HEK293T (cell line): ENCODE measurements at regions not wholly inside any gene's neighbourhood (a gene's known extent, or its start where the extent isn't known, plus 50 kb on each side); places are given as distances from the start of the nearest gene placed in this dataset.

Experiments used
- CTCF ChIA-PET: fragments of 350-600 bp; formaldehyde crosslinking; extraction: SDS; loops from one replicate; lab custom pipeline; 2021; ENCODE audit warnings: antibody characterized with exemption, inconsistent platforms; lab: Yijun Ruan, JAX
- POLR2A ChIA-PET: fragments of 350-600 bp; formaldehyde crosslinking; extraction: SDS; loops from one replicate; lab custom pipeline; 2020; ENCODE audit warnings: antibody characterized with exemption, inconsistent platforms; lab: Yijun Ruan, JAX
- DNase-seq: peaks from one replicate; pipeline ENCODE4 v3.0.0; 2012; ENCODE audit warnings: mixed read lengths; ENCODE audit errors: extremely low spot score
- ARNT ChIP-seq: fragments of 450-650 bp; IDR thresholded peaks from 2 replicates; pipeline ENCODE4 v1.6.1; 2017; ENCODE audit warnings: mild to moderate bottlenecking
- BHLHE40 ChIP-seq: fragments of 450-650 bp; IDR thresholded peaks from 2 replicates; pipeline ENCODE4 v1.6.1; 2016; ENCODE audit warnings: mild to moderate bottlenecking, moderate library complexity, borderline replicate concordance
- CTBP1 ChIP-seq: fragments of 450-650 bp; IDR thresholded peaks from 2 replicates; pipeline ENCODE4 v1.6.1; 2016; ENCODE audit warnings: borderline replicate concordance
- ELF4 ChIP-seq: fragments of 450-650 bp; IDR thresholded peaks from 2 replicates; pipeline ENCODE4 v1.6.1; 2017; ENCODE audit warnings: antibody characterized with exemption
- FOXA1 ChIP-seq: fragments of 450-650 bp; IDR thresholded peaks from 2 replicates; pipeline ENCODE4 v1.6.1; 2016; ENCODE audit warnings: mild to moderate bottlenecking
- FOXK2 ChIP-seq: fragments of 450-650 bp; IDR thresholded peaks from 2 replicates; pipeline ENCODE4 v1.6.1; 2016; ENCODE audit warnings: mild to moderate bottlenecking
- FOXM1 ChIP-seq: fragments of 450-650 bp; IDR thresholded peaks from 2 replicates; pipeline ENCODE4 v1.6.1; 2017; ENCODE audit warnings: mild to moderate bottlenecking, borderline replicate concordance
- HDGF ChIP-seq: fragments of 450-650 bp; IDR thresholded peaks from 2 replicates; pipeline ENCODE4 v1.6.1; 2017; ENCODE audit warnings: antibody characterized with exemption, borderline replicate concordance
- L3MBTL2 ChIP-seq: fragments of 450-650 bp; conservative IDR thresholded peaks from 2 replicates; pipeline ENCODE4 v1.6.1; 2016; ENCODE audit warnings: mild to moderate bottlenecking
- LEF1 ChIP-seq: fragments of 450-650 bp; IDR thresholded peaks from 2 replicates; pipeline ENCODE4 v1.6.1; 2017; ENCODE audit warnings: mild to moderate bottlenecking, borderline replicate concordance
- NFRKB ChIP-seq: fragments of 450-650 bp; IDR thresholded peaks from 2 replicates; pipeline ENCODE4 v1.6.1; 2016; ENCODE audit warnings: mild to moderate bottlenecking, moderate library complexity
- SP1 ChIP-seq: fragments of 450-650 bp; IDR thresholded peaks from 2 replicates; pipeline ENCODE4 v1.6.1; 2017
- SUZ12 ChIP-seq: fragments of 450-650 bp; IDR thresholded peaks from 2 replicates; pipeline ENCODE4 v1.6.1; 2016; ENCODE audit warnings: mild to moderate bottlenecking
- TARDBP ChIP-seq: fragments of 450-650 bp; IDR thresholded peaks from 2 replicates; pipeline ENCODE4 v1.6.1; 2016
- ZNF384 ChIP-seq: fragments of 450-650 bp; IDR thresholded peaks from 2 replicates; pipeline ENCODE4 v1.6.1; 2016
- TF ChIP-seq, protein P1 (sequence below): fragments of 450-650 bp; IDR thresholded peaks from 2 replicates; pipeline ENCODE4 v1.6.1; 2016

GRCh38 chr14:49946320-49947141 is 53.6 kb downstream of the ARF6 start:
- POLR2A ChIA-PET = interaction anchor here (0.8 to 2.2 kb wide), 5 partner anchors 54 to 94 kb away, joined by 4 to 8 read pairs (median 6); partner anchors contain the start of genes ARF6 and NEMF

DNA sequence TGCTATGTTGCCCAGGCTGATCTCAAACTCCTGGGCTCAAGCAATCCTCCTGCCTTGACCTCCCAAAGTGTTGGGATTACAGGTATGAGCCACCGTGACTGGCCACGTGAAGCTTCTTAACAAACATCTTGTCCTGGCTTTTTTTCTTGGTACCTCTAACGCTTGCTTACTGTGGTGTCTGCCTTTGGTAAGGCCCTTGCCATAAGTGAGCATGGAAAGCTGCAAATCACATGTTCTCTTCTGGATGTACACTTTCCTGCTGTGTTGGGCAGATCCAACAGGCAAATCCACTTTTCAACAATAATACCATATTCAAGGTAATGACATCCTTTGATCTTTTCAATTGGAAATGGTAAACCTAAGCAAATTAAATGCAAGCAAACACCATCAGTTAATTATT is 54.6 kb downstream of the ARF6 start:
- TF ChIP-seq TARDBP (no peak), ELF4 (no peak), FOXM1 (no peak), L3MBTL2 (no peak), NFRKB (no peak), LEF1 (no peak), SUZ12 (no peak)
- no peak for DNase-seq
- POLR2A ChIA-PET = interaction anchor here (0.8 to 1.5 kb wide), 4 partner anchors 55 to 115 kb away, joined by 3 to 8 read pairs (median 4); partner anchors contain the start of genes ARF6 and NEMF
- CTCF ChIA-PET = no interaction called here

More at GRCh38 chr14:49946320-49947141, 53.6 kb downstream of the ARF6 start:
- TF ChIP-seq CTBP1 = no peak
- TF ChIP-seq, protein P1, sequence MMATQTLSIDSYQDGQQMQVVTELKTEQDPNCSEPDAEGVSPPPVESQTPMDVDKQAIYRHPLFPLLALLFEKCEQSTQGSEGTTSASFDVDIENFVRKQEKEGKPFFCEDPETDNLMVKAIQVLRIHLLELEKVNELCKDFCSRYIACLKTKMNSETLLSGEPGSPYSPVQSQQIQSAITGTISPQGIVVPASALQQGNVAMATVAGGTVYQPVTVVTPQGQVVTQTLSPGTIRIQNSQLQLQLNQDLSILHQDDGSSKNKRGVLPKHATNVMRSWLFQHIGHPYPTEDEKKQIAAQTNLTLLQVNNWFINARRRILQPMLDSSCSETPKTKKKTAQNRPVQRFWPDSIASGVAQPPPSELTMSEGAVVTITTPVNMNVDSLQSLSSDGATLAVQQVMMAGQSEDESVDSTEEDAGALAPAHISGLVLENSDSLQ = peak; percentile 70
- no peak for DNase-seq
- CTCF ChIA-PET = interaction anchor here (0.6 kb wide), 1 partner anchor 64 kb away, joined by 3 read pairs; no protein-coding TSS in a partner anchor

GRCh38 chr14:49950275-49951228 is 57.7 kb downstream of the ARF6 start:
- ChIA-PET POLR2A (interaction anchor here (0.8 to 2.1 kb wide), 3 partner anchors 58 to 83 kb away, joined by 3 to 7 read pairs (median 3); partner anchors contain the start of gene ARF6), CTCF (no interaction called here)
- TF ChIP-seq, protein P1 = peak; percentile 70
- TF ChIP-seq LEF1 = no peak
- no peak for DNase-seq

DNA sequence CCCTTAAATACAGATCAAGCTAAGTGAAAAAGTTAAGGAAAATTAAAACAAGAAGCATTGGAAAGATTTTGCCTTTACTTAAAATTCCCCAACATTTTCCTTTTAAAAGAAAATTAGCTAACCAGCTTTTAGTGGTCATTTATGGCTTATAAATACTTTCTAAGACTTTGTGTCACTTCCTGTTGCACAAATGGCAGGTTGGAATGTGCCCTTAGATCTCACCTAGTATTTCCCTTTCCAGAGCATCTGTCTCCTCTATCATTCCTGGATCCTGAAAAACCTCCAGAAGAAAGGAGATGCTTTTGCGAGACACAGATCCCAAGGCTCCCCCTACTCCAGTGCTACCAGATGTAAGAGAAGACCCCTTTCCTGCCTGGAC is 58.3 kb downstream of the ARF6 start:
- TF ChIP-seq ELF4 = no peak
- TF ChIP-seq ARNT = no peak
- no peak for TF ChIP-seq FOXM1
- TF ChIP-seq LEF1 = no peak
- TF ChIP-seq SUZ12 = no peak
- no peak for TF ChIP-seq BHLHE40
- TF ChIP-seq, protein P1 = no peak
- no peak for TF ChIP-seq TARDBP
- no peak for TF ChIP-seq NFRKB
- TF ChIP-seq FOXK2 = no peak
- TF ChIP-seq HDGF = no peak
- TF ChIP-seq SP1 = no peak
- no peak for TF ChIP-seq CTBP1
- no peak for TF ChIP-seq FOXA1
- no peak for TF ChIP-seq ZNF384
- no peak for TF ChIP-seq L3MBTL2
- DNase-seq = no peak
- ChIA-PET POLR2A (interaction anchor here (0.8 to 2.1 kb wide), 2 partner anchors 59 to 83 kb away, joined by 3 to 7 read pairs; partner anchors contain the start of gene ARF6), CTCF (no interaction called here)

- CTCF ChIA-PET = no interaction called here
- TF ChIP-seq L3MBTL2 = no peak
- no peak for TF ChIP-seq FOXM1
- TF ChIP-seq, protein P1 = no peak
- POLR2A ChIA-PET = interaction anchor here (0.8 to 2.1 kb wide), 3 partner anchors 19 to 84 kb away, joined by 3 to 7 read pairs (median 4); partner anchors contain the start of gene ARF6
- no peak for DNase-seq
Observed at GRCh38 chr14:49951691-49952345, 58.9 kb downstream of the ARF6 start.
